Peyer's patch (tissue), 4 donors: ENCODE measurements at regions not wholly inside any gene's neighbourhood (a gene's known extent, or its start where the extent isn't known, plus 50 kb on each side); places are given as distances from the start of the nearest gene placed in this dataset.

Experiments used
- CTCF ChIP-seq, 6 experiments: fragments of 450-650 bp in 4 of 6; fragments of 200-600 bp in 2 of 6; sonication (generic) in 1 of 6; IDR thresholded peaks; one replicate each; pipeline ENCODE4 v1.5.1; 2017 to 2019; ENCODE audit warnings: antibody characterized with exemption in 6 of 6, mild to moderate bottlenecking in 3 of 6, moderate library complexity in 1 of 6
- POLR2A ChIP-seq, 2 donors: fragments of 450-650 bp; IDR thresholded peaks; one replicate each; pipeline ENCODE4 v1.5.1; 2017; ENCODE audit warnings: antibody characterized with exemption in 2 of 2, mild to moderate bottlenecking in 2 of 2, moderate library complexity in 2 of 2

- TF ChIP-seq CTCF (IDR thresholded peaks at IDR 0.05) (no peak), POLR2A (IDR thresholded peaks at IDR 0.05) (no peak)
Measured at GRCh38 chr9:84556556-84556955, 113.0 kb upstream of the NTRK2 start.
